ENCODE measurements at regions not wholly inside any gene's neighbourhood (a gene's known extent, or its start where the extent isn't known, plus 50 kb on each side); places are given as distances from the start of the nearest gene placed in this dataset.

DNA sequence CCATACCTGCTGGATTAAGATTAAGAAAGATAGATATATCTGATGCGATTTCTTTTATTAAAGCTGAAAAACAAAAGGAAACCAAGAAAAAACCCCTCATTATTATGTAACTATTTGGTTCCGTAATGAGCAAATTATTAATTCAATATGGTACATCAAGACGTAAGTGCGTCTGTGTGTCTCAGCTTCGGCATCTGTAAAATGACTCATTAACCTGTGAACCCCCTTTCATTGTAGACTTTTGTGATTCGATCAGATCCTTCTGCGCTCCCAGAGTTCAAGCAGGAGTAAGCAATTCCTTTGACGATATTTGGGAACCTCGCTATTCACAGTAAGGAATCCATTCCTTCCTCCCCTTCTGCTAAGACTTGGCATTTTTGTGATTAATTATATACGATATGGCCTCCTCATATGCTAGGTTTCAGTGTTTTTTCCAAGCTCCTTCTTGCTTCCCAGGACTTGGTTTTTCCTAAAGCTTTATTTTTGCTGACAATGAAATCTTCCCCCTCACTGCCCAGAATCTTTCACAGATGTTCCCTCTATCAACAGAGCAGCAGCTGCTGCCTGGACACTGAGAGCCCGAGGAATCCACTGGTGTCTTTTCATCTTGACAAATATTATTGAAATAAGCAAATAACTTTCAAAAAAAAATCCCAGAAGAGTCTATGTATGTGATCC, 171.7 kb upstream of the CELF2 start:
- DNase-seq (ENCODE audit: extremely low spot score) = no peak
- TF ChIP-seq, protein P1, sequence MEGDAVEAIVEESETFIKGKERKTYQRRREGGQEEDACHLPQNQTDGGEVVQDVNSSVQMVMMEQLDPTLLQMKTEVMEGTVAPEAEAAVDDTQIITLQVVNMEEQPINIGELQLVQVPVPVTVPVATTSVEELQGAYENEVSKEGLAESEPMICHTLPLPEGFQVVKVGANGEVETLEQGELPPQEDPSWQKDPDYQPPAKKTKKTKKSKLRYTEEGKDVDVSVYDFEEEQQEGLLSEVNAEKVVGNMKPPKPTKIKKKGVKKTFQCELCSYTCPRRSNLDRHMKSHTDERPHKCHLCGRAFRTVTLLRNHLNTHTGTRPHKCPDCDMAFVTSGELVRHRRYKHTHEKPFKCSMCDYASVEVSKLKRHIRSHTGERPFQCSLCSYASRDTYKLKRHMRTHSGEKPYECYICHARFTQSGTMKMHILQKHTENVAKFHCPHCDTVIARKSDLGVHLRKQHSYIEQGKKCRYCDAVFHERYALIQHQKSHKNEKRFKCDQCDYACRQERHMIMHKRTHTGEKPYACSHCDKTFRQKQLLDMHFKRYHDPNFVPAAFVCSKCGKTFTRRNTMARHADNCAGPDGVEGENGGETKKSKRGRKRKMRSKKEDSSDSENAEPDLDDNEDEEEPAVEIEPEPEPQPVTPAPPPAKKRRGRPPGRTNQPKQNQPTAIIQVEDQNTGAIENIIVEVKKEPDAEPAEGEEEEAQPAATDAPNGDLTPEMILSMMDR (IDR thresholded peaks at IDR 0.05; ENCODE audit: control extremely low read depth, extremely low read depth, low read depth, missing control alignments) = no peak
- ChIA-PET CTCF (interaction anchor here (1.7 kb wide), 1 partner anchor 10 kb away, joined by 4 read pairs; no protein-coding TSS in a partner anchor), POLR2A (no interaction called here)

DNA sequence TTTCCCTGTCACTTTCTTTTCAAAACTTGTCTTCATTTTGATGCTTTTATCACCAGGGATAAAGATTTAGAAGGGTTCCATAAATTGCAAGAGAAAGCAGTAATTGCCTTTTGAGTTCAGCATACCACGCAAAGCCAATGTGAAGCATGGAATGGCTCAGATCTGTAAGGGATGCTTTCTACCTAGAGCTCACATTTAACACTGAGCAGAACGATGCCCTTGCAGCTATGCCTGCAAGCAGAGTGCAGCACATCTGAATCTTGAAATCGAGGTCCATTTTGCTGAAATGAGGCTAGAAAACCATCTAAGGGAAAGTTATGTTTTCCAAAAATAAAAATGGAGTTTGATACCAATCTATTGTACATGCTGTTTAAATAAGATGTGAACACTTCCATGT, 171.2 kb upstream of the CELF2 start:
- POLR2A ChIA-PET = no interaction called here
- DNase-seq (ENCODE audit: extremely low spot score) = no peak
- CTCF ChIA-PET = interaction anchor here (1.7 kb wide), 1 partner anchor 10 kb away, joined by 4 read pairs; no protein-coding TSS in a partner anchor
- TF ChIP-seq, protein P1 (IDR thresholded peaks at IDR 0.05; ENCODE audit: control extremely low read depth, extremely low read depth, low read depth, missing control alignments) = no peak

DNA sequence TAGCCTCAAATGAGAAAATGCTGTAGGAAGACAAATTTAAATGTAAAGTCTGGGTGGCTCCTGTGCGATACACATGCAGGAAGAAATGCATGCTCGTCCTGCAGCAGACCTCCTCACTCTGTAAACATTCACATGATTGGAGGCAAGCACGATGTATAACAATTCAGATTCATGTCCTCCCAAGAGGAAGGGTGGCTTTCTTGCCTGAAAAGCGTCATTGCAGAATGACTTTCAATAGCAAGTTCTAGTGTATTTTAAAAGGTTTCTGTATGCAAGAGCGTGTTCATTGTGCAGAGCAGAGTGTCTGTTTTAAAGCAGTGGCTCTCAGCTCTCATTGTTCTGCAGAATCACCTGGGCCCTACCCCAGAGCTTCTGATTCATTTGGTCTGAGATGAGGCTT, 170.3 kb upstream of the CELF2 start:
- CTCF ChIA-PET = interaction anchor here (1.0 kb wide), 1 partner anchor 9 kb away, joined by 3 read pairs; no protein-coding TSS in a partner anchor
- POLR2A ChIA-PET = no interaction called here
- DNase-seq (ENCODE audit: extremely low spot score) = no peak
- TF ChIP-seq, protein P1 (IDR thresholded peaks at IDR 0.05; ENCODE audit: control extremely low read depth, extremely low read depth, low read depth, missing control alignments) = no peak

DNA sequence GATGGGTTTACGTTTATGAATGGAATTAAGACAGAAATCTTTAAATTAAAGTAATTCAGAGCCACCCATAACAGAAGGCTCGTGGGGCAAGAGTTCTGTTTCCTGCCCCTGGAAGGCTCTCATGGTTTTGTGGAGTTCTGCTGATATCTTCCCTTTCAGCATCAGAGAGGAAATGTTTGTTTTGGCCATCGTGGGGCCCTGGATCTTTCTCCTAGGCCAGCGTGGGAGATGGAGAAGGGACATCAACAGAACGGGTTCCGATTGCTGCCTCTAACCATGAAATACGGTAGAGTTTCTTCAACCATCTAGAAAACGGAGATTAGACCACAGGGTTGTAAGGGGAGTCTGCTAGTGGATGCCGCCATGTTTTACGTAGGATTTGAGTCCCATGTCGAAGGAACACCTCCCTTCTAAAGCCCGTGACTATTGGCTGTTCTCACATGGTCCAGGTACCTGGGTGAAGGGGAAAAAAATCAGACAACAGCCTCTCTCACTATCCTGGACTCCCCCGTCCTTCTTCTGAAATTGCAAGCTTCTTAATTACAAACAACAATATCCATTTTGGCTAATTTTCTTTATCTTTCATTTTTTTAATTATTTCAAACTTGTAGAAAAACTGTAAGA, 169.1 kb upstream of the CELF2 start:
- no peak for DNase-seq (ENCODE audit: extremely low spot score)
- ChIA-PET POLR2A (no interaction called here), CTCF (interaction anchor here (1.0 kb wide), 2 partner anchors 8 to 10 kb away, joined by 3 read pairs; no protein-coding TSS in a partner anchor)
- TF ChIP-seq, protein P1 (IDR thresholded peaks at IDR 0.05; ENCODE audit: control extremely low read depth, extremely low read depth, low read depth, missing control alignments) = no peak

DNA sequence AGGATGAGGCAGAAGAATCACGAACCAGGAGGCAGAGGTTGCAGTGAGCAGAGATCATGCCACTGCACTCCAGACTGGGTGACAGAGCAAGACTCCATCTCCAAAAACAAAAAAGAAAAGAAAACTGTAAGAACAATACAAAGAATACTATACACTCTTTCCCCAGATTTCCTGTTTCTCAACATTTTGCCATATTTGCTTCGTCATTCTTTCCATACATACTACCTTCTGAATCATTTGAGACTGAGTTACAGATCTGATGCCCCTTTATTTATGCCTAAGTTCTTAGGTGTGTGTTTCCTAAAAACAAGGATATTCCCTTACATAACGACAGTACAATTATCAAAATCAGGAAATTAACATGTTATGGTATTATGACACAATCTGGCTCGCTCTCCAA, 168.4 kb upstream of the CELF2 start:
- CTCF ChIA-PET = interaction anchor here (1.0 kb wide), 1 partner anchor 9 kb away, joined by 3 read pairs; no protein-coding TSS in a partner anchor
- POLR2A ChIA-PET = no interaction called here
- TF ChIP-seq, protein P1 (IDR thresholded peaks at IDR 0.05; ENCODE audit: control extremely low read depth, extremely low read depth, low read depth, missing control alignments) = no peak
- DNase-seq (ENCODE audit: extremely low spot score) = no peak

DNA sequence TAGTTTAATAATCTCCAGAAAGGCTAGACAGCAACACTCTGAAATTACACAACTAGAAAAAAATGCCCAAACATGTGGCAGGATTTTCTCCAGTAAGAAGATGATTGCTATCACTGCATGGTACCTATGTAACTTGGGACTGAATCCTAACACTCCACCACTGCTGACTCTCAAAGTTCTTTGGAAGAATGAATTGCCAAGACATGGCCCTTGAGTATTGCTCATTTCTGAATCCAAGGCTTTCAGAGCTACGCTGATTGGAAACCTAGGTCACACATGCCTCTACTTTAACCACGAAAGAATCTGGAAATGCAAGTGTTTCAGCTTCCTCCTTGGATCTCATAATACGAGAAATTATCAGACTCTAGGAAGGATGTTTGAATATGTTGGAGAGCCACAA, 167.5 kb upstream of the CELF2 start:
- TF ChIP-seq, protein P1 (IDR thresholded peaks at IDR 0.05; ENCODE audit: control extremely low read depth, extremely low read depth, low read depth, missing control alignments) = no peak
- POLR2A ChIA-PET = no interaction called here
- CTCF ChIA-PET = no interaction called here
- no peak for DNase-seq (ENCODE audit: extremely low spot score)
